ENCODE measurements at regions not wholly inside any gene's neighbourhood (a gene's known extent, or its start where the extent isn't known, plus 50 kb on each side); places are given as distances from the start of the nearest gene placed in this dataset.

GRCh38 chr5:121695307-121695706 is 156.4 kb upstream of the FTMT start:
- H3K36me3 ChIP-seq (ENCODE audit: control insufficient read depth in 2 of 3, insufficient read depth in 3 of 3, low read length in 3 of 3) = no peaks in the 10 kb centered on the region
- ChIA-PET POLR2A (no interaction called here), CTCF (no interaction called here)
- no peaks in the 10 kb centered on the region for H3K4me1 ChIP-seq (ENCODE audit: control insufficient read depth in 2 of 2, insufficient read depth in 2 of 2, low read length in 2 of 2)
- Mint-ChIP-seq H3K27ac (no peak overlapping the region), H3K27me3 (no peaks in the 10 kb centered on the region), H3K36me3 (no peaks in the 10 kb centered on the region), H3K9me3 (peaks cover 0 to 12% (median 1%) of the 10 kb centered on the region in 11 donors), H3K4me3 (no peak overlapping the region), H3K4me1 (peaks cover 0 to 4% (median 0%) of the 10 kb centered on the region in 7 donors)
- H3K4me3 ChIP-seq (ENCODE audit: low read length) = no peak overlapping the region
- intact Hi-C loops (cut with micrococcal nuclease) = no loop called here
- DNase-seq = no peak
- no peak for ATAC-seq
- H3K27me3 ChIP-seq (ENCODE audit: control insufficient read depth in 2 of 2, insufficient read depth in 2 of 2, low read length in 2 of 2) = no peaks in the 10 kb centered on the region
- no peak overlapping the region for H3K27ac ChIP-seq (ENCODE audit: low read depth, low read length)
- H3K9me3 ChIP-seq (ENCODE audit: control insufficient read depth in 2 of 3, low read length in 3 of 3) = no peaks in the 10 kb centered on the region

- POLR2A ChIA-PET = no interaction called here
- Mint-ChIP-seq H3K27me3 (no peaks in the 10 kb centered on the region), H3K4me3 (no peak overlapping the region)
Measured at GRCh38 chr5:121698690-121699089, 153.0 kb upstream of the FTMT start.

GRCh38 chr5:121701731-121702130 is 150.0 kb upstream of the FTMT start:
- Mint-ChIP-seq H3K9me3 (peaks cover 0 to 17% (median 0%) of the 10 kb centered on the region in 11 donors), H3K27ac (no peak overlapping the region), H3K4me3 (no peak overlapping the region), H3K27me3 (no peaks in the 10 kb centered on the region), H3K4me1 (no peaks in the 10 kb centered on the region), H3K36me3 (no peaks in the 10 kb centered on the region)
- ChIA-PET CTCF (no interaction called here), POLR2A (no interaction called here)
- Histone ChIP-seq H3K4me1 (ENCODE audit: control insufficient read depth in 2 of 2, insufficient read depth in 2 of 2, low read length in 2 of 2) (no peaks in the 10 kb centered on the region), H3K27ac (ENCODE audit: low read depth, low read length) (no peak overlapping the region), H3K4me3 (ENCODE audit: low read length) (no peak overlapping the region), H3K9me3 (ENCODE audit: control insufficient read depth in 2 of 3, low read length in 3 of 3) (no peaks in the 10 kb centered on the region), H3K27me3 (ENCODE audit: control insufficient read depth in 2 of 2, insufficient read depth in 2 of 2, low read length in 2 of 2) (no peaks in the 10 kb centered on the region), H3K36me3 (ENCODE audit: control insufficient read depth in 2 of 3, insufficient read depth in 3 of 3, low read length in 3 of 3) (no peaks in the 10 kb centered on the region)
- DNase-seq (no peak), ATAC-seq (no peak)
- intact Hi-C loops (cut with micrococcal nuclease) = no loop called here

More at GRCh38 chr5:121698690-121699089, 153.0 kb upstream of the FTMT start:
- ATAC-seq (no peak), DNase-seq (no peak)
- Mint-ChIP-seq H3K4me1 (peaks cover 0 to 4% (median 0%) of the 10 kb centered on the region in 7 donors), H3K36me3 (no peaks in the 10 kb centered on the region), H3K9me3 (peaks cover 0 to 15% (median 0%) of the 10 kb centered on the region in 11 donors), H3K27ac (no peak overlapping the region)
- no peak overlapping the region for H3K27ac ChIP-seq (ENCODE audit: low read depth, low read length)
- no peaks in the 10 kb centered on the region for H3K9me3 ChIP-seq (ENCODE audit: control insufficient read depth in 2 of 3, low read length in 3 of 3)
- no peaks in the 10 kb centered on the region for H3K36me3 ChIP-seq (ENCODE audit: control insufficient read depth in 2 of 3, insufficient read depth in 3 of 3, low read length in 3 of 3)
- H3K4me1 ChIP-seq (ENCODE audit: control insufficient read depth in 2 of 2, insufficient read depth in 2 of 2, low read length in 2 of 2) = no peaks in the 10 kb centered on the region
- intact Hi-C loops (cut with micrococcal nuclease) = no loop called here
- H3K27me3 ChIP-seq (ENCODE audit: control insufficient read depth in 2 of 2, insufficient read depth in 2 of 2, low read length in 2 of 2) = no peaks in the 10 kb centered on the region
- CTCF ChIA-PET = no interaction called here
- no peak overlapping the region for H3K4me3 ChIP-seq (ENCODE audit: low read length)

GRCh38 chr5:121702682-121703081 is 149.0 kb upstream of the FTMT start:
- POLR2A ChIA-PET = no interaction called here
- no peaks in the 10 kb centered on the region for H3K4me1 Mint-ChIP-seq

GRCh38 chr5:121704291-121704690 is 147.4 kb upstream of the FTMT start:
- no peak overlapping the region for H3K27ac ChIP-seq (ENCODE audit: low read depth, low read length)
- H3K36me3 Mint-ChIP-seq = no peaks in the 10 kb centered on the region
- no peaks in the 10 kb centered on the region for H3K4me1 Mint-ChIP-seq
- H3K4me1 ChIP-seq (ENCODE audit: control insufficient read depth in 2 of 2, insufficient read depth in 2 of 2, low read length in 2 of 2) = no peaks in the 10 kb centered on the region
- intact Hi-C loops (cut with micrococcal nuclease) = no loop called here
- H3K27me3 Mint-ChIP-seq = no peaks in the 10 kb centered on the region
- H3K4me3 ChIP-seq (ENCODE audit: low read length) = no peak overlapping the region
- DNase-seq = no peak
- ChIA-PET POLR2A (no interaction called here), CTCF (no interaction called here)
- H3K9me3 Mint-ChIP-seq = peaks cover 0 to 17% (median 0%) of the 10 kb centered on the region in 11 donors
- no peaks in the 10 kb centered on the region for H3K27me3 ChIP-seq (ENCODE audit: control insufficient read depth in 2 of 2, insufficient read depth in 2 of 2, low read length in 2 of 2)
- no peak overlapping the region for H3K27ac Mint-ChIP-seq
- ATAC-seq = no peak
- no peak overlapping the region for H3K4me3 Mint-ChIP-seq
- H3K9me3 ChIP-seq (ENCODE audit: control insufficient read depth in 2 of 3, low read length in 3 of 3) = no peaks in the 10 kb centered on the region
- H3K36me3 ChIP-seq (ENCODE audit: control insufficient read depth in 2 of 3, insufficient read depth in 3 of 3, low read length in 3 of 3) = no peaks in the 10 kb centered on the region

More at GRCh38 chr5:121702682-121703081, 149.0 kb upstream of the FTMT start:
- Histone ChIP-seq H3K4me3 (ENCODE audit: low read length) (no peak overlapping the region), H3K27me3 (ENCODE audit: control insufficient read depth in 2 of 2, insufficient read depth in 2 of 2, low read length in 2 of 2) (no peaks in the 10 kb centered on the region), H3K27ac (ENCODE audit: low read depth, low read length) (no peak overlapping the region), H3K4me1 (ENCODE audit: control insufficient read depth in 2 of 2, insufficient read depth in 2 of 2, low read length in 2 of 2) (no peaks in the 10 kb centered on the region), H3K36me3 (ENCODE audit: control insufficient read depth in 2 of 3, insufficient read depth in 3 of 3, low read length in 3 of 3) (no peaks in the 10 kb centered on the region), H3K9me3 (ENCODE audit: control insufficient read depth in 2 of 3, low read length in 3 of 3) (no peaks in the 10 kb centered on the region)
- Mint-ChIP-seq H3K27me3 (no peaks in the 10 kb centered on the region), H3K27ac (no peak overlapping the region), H3K36me3 (no peaks in the 10 kb centered on the region), H3K9me3 (peaks cover 0 to 17% (median 0%) of the 10 kb centered on the region in 11 donors), H3K4me3 (no peak overlapping the region)
- intact Hi-C loops (cut with micrococcal nuclease) = no loop called here
- DNase-seq (no peak), ATAC-seq (no peak)
- CTCF ChIA-PET = no interaction called here

- Mint-ChIP-seq H3K27ac (no peak overlapping the region), H3K9me3 (peaks cover 0 to 29% (median 0%) of the 10 kb centered on the region in 11 donors), H3K4me1 (no peaks in the 10 kb centered on the region), H3K27me3 (no peaks in the 10 kb centered on the region), H3K36me3 (no peaks in the 10 kb centered on the region), H3K4me3 (no peak overlapping the region)
- H3K4me3 ChIP-seq (ENCODE audit: low read length) = no peak overlapping the region
- H3K27ac ChIP-seq (ENCODE audit: low read depth, low read length) = no peak overlapping the region
- no peaks in the 10 kb centered on the region for H3K36me3 ChIP-seq (ENCODE audit: control insufficient read depth in 2 of 3, insufficient read depth in 3 of 3, low read length in 3 of 3)
- POLR2A ChIA-PET = no interaction called here
- no peaks in the 10 kb centered on the region for H3K9me3 ChIP-seq (ENCODE audit: control insufficient read depth in 2 of 3, low read length in 3 of 3)
- DNase-seq (no peak), ATAC-seq (no peak)
- H3K4me1 ChIP-seq (ENCODE audit: control insufficient read depth in 2 of 2, insufficient read depth in 2 of 2, low read length in 2 of 2) = no peaks in the 10 kb centered on the region
- intact Hi-C loops (cut with micrococcal nuclease) = no loop called here
- CTCF ChIA-PET = no interaction called here
- no peaks in the 10 kb centered on the region for H3K27me3 ChIP-seq (ENCODE audit: control insufficient read depth in 2 of 2, insufficient read depth in 2 of 2, low read length in 2 of 2)
Measured at GRCh38 chr5:121706686-121707085, 145.0 kb upstream of the FTMT start.

DNA sequence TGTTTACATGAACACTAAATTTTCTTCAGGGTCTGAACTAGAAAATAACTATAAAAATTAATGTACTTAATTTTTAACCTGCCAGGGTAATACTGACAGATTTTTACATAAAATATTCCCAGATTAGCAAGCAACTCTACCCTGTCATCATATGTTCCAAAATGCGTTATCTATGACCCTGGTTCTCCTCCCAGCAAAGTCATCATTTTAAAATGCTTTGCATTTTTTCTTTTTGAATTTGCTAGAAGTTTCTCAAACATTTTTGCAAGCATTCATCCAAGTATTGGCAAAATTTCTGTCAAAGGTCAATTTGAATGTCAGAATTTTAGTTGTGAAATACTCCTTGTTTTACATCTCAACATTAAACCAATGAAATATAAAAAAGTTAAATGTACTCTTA is 144.5 kb upstream of the FTMT start:
- Histone ChIP-seq H3K4me1 (ENCODE audit: control insufficient read depth in 2 of 2, insufficient read depth in 2 of 2, low read length in 2 of 2) (no peaks in the 10 kb centered on the region), H3K36me3 (ENCODE audit: control insufficient read depth in 2 of 3, insufficient read depth in 3 of 3, low read length in 3 of 3) (no peaks in the 10 kb centered on the region), H3K27ac (ENCODE audit: low read depth, low read length) (no peak overlapping the region), H3K27me3 (ENCODE audit: control insufficient read depth in 2 of 2, insufficient read depth in 2 of 2, low read length in 2 of 2) (no peaks in the 10 kb centered on the region), H3K4me3 (ENCODE audit: low read length) (no peak overlapping the region), H3K9me3 (ENCODE audit: control insufficient read depth in 2 of 3, low read length in 3 of 3) (no peaks in the 10 kb centered on the region)
- Mint-ChIP-seq H3K9me3 (peaks cover 0 to 34% (median 0%) of the 10 kb centered on the region in 11 donors), H3K27me3 (no peaks in the 10 kb centered on the region), H3K4me1 (no peaks in the 10 kb centered on the region), H3K36me3 (no peaks in the 10 kb centered on the region), H3K27ac (no peak overlapping the region), H3K4me3 (no peak overlapping the region)
- ATAC-seq = no peak
- intact Hi-C loops (cut with micrococcal nuclease) = no loop called here
- DNase-seq = no peak
- POLR2A ChIA-PET = no interaction called here
- CTCF ChIA-PET = no interaction called here

Measured in naive thymus-derived CD4-positive, alpha-beta T cell (primary cell).